ENCODE measurements at regions not wholly inside any gene's neighbourhood (a gene's known extent, or its start where the extent isn't known, plus 50 kb on each side); places are given as distances from the start of the nearest gene placed in this dataset.

GRCh38 chr14:44135972-44136371, 371.1 kb downstream of the FSCB start:
- H3K4me3 ChIP-seq (ENCODE audit: low read depth, low read length), result no peak overlapping the region
- TF ChIP-seq CTCF (IDR thresholded peaks at IDR 0.05; ENCODE audit: low read depth, low read length), result no peak

GRCh38 chr14:44131861-44132260, 375.2 kb downstream of the FSCB start:
- H3K4me3 ChIP-seq (ENCODE audit: low read depth, low read length), result no peak overlapping the region
- no peak for TF ChIP-seq CTCF (IDR thresholded peaks at IDR 0.05; ENCODE audit: low read depth, low read length)

GRCh38 chr14:44113769-44114730, 393.0 kb downstream of the FSCB start:
- no peak for TF ChIP-seq CTCF (IDR thresholded peaks at IDR 0.05; ENCODE audit: low read depth, low read length)
- H3K4me3 ChIP-seq (ENCODE audit: low read depth, low read length), result no peak overlapping the region

DNA sequence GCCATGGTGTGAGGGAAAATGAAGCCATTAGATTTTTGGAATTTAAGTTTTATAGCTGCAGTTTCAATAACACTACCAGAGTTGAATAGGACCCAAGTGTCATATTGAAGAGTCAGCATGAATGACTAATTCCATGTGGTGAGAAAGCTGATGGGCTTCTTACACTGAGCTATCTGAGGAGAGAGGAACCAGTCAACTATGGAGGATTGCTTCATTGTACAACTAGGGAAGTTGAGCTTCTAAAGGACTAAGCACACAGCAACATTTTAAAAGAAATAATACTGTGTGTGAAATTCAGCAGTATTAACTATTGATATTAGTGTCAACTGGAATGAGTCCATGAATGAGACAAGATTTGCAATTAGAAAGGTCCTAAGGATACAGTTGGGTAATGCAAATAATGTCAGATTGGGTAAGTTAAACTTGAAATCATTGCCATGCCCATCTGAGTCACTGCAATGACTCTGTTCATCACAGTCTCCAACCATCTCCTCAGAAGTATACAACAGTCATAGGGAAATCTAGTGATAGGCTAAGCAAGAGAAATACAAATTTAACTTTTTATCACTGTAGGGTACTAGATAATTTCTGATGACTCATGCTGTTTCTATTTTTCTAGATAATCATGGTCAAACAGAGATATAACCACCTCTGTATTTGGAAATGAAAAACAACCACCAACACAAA, 394.2 kb downstream of the FSCB start:
- TF ChIP-seq CTCF (IDR thresholded peaks at IDR 0.05; ENCODE audit: low read depth, low read length), result no peak
- H3K4me3 ChIP-seq (ENCODE audit: low read depth, low read length), result no peak overlapping the region

GRCh38 chr14:44109036-44109435, 398.0 kb downstream of the FSCB start:
- no peak for TF ChIP-seq CTCF (IDR thresholded peaks at IDR 0.05; ENCODE audit: low read depth, low read length)
- no peak overlapping the region for H3K4me3 ChIP-seq (ENCODE audit: low read depth, low read length)

GRCh38 chr14:44108601-44109000, 398.5 kb downstream of the FSCB start:
- no peak for TF ChIP-seq CTCF (IDR thresholded peaks at IDR 0.05; ENCODE audit: low read depth, low read length)
- H3K4me3 ChIP-seq (ENCODE audit: low read depth, low read length), result no peak overlapping the region

DNA sequence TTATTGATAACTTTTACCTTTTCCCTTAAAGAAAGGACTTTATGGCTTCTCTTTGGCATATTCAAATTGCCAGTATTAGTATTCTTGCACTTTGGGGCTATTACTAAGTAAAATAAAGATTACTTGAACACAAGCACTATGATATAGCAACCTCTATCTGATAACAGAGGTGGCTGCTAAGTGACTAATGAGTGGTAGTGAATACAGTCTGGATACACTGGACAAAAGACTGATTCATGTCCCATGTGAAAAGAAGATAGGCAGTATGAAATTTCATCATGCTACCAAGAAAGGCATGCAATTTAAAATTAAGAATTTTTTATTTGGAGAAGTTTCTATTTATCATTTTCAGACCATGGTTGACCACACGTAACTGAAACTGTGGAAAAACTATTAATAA, 399.9 kb downstream of the FSCB start:
- TF ChIP-seq CTCF (IDR thresholded peaks at IDR 0.05; ENCODE audit: low read depth, low read length), result no peak
- no peak overlapping the region for H3K4me3 ChIP-seq (ENCODE audit: low read depth, low read length)

All from WI38 (cell line).